NT2/D1 (cell line): ENCODE measurements at regions not wholly inside any gene's neighbourhood (a gene's known extent, or its start where the extent isn't known, plus 50 kb on each side); places are given as distances from the start of the nearest gene placed in this dataset.

Experiments
- SUZ12 ChIP-seq: IDR thresholded peaks from 2 replicates; pipeline ENCODE4 v1.6.1; 2011; ENCODE audit not compliant: insufficient read length, insufficient read depth; ENCODE audit errors: extremely low read depth
- ZNF274 ChIP-seq: IDR thresholded peaks from 2 replicates; pipeline ENCODE4 v1.6.1; 2011; ENCODE audit warnings: mild to moderate bottlenecking, low read depth, low read length

DNA sequence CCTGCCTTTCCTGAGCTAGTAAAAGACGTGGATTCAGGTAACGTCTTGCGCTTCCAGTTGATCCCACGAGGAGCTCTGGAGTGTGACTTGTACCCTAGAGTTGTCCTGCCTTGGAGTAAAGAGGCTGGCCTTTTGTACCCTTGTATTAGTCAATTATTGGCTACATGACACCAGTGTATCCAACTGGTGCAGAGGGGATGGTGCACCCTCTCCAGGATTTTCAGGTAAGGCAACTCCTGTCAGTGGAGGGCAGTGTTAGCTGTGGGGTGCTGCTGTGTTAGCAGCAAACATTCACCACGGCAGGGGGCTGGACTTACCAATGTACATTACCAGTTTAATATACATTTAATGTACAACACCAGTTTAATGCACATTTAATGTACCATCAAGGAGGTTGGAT lies 233.5 kb downstream of the MIAT start:
- TF ChIP-seq ZNF274: no peak
- TF ChIP-seq SUZ12: no peak
